Fibroblast of peridontal ligament (primary cell): ENCODE measurements at regions not wholly inside any gene's neighbourhood (a gene's known extent, or its start where the extent isn't known, plus 50 kb on each side); places are given as distances from the start of the nearest gene placed in this dataset.

Experiments
- DNase-seq: peaks from one replicate; pipeline ENCODE4 v3.0.0-alpha.2; 2010; ENCODE audit errors: extremely low read depth

DNA sequence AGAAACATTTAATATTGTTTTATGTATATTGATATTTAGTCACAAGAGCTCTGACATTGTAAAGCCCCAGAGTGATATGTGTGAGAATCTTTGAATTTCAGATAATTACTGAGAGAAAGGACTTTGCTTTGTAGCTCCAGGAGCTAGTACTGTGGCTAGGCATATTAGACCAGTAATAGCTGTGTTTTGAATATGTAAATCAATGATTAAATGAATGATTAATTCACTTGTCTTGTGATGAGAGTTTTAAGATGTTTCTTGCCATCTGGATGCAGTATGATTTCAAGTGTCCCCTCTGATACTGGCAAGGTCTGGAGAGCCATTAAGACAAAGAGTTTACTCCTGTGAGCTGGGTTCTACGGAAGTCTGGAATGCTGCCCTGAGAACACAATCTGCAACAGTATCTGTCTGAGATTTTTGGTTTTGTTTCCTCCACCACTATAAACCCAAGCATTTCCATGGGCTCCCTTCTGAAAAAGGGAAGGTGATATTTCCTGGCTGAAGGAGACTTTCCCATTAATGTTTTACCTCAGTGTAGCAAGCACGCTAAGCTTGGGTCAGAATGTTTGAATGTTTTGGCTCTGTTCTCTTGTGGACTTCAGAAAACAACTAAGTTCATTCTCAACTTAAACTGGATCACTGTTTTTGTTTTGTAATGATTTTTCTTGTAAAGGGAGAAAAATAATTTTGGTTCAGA, 61.3 kb upstream of the BICC1 start:
- no peak for DNase-seq

DNA sequence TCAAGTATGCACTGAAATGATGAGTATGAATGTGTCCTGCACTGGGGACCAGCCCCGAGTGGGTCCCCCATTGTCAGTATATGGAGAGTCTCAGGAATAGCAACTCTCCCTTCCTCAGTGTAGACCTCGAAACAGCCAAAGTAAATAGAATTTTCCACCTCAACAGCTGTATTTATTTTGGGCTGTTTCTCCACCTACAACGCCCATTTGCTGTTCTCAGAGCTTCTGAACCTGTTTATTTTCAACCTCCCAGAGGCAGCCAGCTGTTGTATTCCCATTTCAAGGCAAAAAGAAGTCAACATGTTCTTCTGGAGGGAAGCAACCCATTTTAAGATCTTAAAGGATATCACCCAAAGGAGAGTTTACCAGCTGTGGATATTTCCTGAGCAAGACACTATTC, 59.6 kb upstream of the BICC1 start:
- no peak for DNase-seq

DNA sequence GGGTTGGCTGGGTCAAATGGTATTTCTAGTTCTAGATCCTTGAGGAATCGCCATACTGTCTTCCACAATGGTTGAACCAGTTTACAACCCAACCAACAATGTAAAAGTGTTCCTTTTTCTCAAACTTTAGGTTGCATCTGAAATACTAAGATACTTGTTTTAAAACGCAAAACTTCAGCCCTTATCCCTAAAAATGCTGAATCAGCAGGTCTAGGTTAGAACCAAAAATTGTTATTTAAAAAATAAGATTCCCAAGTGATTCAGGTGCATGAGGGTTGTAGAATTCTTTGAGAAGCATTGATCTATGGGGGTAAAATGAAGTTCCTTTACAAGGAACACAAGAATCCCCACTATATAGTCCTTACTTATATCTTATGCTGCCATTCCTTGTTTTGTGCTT, 56.5 kb upstream of the BICC1 start:
- DNase-seq: no peak

DNA sequence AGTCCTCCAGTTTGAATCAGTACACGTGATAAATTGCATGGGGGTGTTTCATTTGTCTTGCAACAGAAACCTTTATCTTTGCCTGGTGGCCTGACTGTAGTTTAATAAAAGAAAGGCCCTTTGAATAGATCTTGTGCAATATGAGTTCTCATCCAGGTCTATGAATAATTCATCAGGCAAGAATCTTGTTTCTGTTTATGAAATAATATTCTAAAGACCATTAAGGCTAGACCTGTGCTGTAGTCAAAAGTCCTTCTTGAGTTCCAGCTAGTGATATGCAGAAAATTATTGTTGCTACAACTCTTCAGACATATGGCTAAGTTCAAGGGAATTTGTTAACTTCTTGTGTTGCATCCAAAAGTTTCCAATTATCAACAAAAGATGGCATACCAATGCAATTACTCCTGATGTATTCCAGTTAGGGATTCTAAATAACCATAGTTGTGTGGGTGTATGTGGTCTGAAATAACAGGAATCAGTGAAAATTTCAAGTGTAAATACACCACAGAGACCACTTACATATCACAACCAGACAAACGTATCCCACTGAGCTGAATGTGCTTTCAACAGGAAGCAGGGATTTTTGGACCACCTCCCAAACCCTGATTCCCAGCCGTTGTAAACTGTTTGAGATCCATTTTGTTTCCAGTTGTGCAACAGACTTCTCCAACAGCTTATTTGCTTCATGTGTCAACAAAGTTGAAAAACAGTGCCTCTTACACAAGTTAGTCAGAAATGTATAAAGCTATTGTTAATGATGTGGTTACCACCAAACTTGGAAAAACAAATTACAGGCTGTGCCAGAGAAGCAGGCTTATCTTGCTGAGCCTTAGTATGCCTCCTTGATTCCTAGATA, 54.7 kb upstream of the BICC1 start:
- DNase-seq: peak; percentile 98

DNA sequence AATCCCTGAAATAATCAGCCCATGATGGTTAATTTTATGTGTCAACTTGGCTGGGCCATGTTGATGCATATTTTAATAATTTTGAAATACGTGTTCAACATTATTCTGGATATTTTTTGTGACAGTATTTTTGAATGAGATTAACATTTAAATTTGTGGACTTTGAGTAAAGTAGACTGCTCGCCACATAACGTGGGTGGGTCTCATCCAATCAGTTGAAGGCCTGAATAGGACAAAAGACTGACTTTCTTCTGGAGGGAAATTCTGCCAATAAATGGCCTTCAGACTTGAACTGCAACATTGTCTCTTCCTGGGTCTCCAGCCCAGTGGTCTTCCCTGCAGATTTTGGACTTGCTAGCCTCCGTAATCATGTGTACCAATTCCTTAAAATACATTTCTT, 53.6 kb upstream of the BICC1 start:
- no peak for DNase-seq

DNA sequence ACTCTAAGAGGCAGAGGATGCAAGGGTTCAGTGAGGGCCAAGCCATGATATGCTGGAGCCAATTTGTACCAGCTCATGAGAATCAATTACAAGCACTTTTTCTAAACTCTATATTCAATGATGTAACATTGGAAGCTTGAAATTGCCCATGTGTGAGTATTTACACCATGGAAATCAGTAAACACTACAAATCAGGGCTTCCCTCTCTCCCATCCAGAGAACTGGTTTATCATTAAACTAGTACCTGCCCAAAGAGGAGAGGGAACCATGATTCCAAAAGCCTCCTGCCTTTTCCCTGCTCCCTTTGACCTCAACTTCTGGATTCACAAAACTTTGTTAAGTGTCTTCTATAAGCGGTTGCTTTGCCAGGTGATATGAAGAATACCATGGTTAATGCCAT, 52.5 kb upstream of the BICC1 start:
- DNase-seq: no peak

DNA sequence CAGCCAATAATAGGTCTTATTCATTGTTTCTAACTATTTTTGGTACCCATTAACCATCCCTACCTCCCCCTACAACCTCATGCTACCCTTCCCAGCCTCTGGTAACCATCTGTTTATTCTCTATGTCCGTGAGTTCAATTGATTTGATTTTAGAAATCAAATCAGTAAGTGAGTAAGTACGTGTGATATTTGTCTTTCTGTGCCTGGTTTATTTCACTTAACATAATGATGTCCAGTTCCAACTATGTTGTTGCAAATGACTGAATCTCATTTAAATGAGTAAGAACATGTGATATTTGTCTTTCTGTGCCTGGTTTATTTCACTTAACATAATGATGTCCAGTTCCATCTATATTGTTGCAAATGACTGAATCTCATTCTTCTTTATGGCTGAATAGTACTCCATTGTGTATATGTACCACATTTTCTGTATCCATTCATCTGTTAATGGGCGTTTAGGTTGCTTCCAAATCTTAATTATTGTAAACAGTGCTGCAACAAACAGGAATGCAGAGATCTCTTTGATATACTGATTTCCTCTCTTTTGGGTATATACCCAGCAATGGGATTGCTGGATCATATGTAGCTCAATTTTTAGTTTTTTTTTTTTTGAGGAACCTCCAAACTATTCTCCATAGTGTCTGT, 49.7 kb upstream of the BICC1 start:
- DNase-seq: no peak
